ENCODE measurements at regions not wholly inside any gene's neighbourhood (a gene's known extent, or its start where the extent isn't known, plus 50 kb on each side); places are given as distances from the start of the nearest gene placed in this dataset.

- TF ChIP-seq CTCF (IDR thresholded peaks at IDR 0.05; ENCODE audit: low read depth, low read length) (no peak), POLR2A (IDR thresholded peaks at IDR 0.05; ENCODE audit: extremely low read depth, insufficient read length) (no peak), MAX (IDR thresholded peaks at IDR 0.05; ENCODE audit: low read depth, low read length) (no peak)
Measured at GRCh38 chr10:121032460-121032859, 181.3 kb downstream of the WDR11 start.
